ENCODE measurements at regions not wholly inside any gene's neighbourhood (a gene's known extent, or its start where the extent isn't known, plus 50 kb on each side); places are given as distances from the start of the nearest gene placed in this dataset.
"Not testable (repeated sequence)": the region's sequence is repeated elsewhere in the genome, so short reads cannot be mapped to it uniquely, and the experiment has no call there.

GRCh38 chr1:29428997-29429396, 192.7 kb downstream of the PTPRU start:
- no peak for DNase-seq

GRCh38 chr1:29428280-29428615, 191.9 kb downstream of the PTPRU start:
- DNase-seq, result no peak

GRCh38 chr1:29427614-29428279, 191.4 kb downstream of the PTPRU start:
- no peak for DNase-seq

DNA sequence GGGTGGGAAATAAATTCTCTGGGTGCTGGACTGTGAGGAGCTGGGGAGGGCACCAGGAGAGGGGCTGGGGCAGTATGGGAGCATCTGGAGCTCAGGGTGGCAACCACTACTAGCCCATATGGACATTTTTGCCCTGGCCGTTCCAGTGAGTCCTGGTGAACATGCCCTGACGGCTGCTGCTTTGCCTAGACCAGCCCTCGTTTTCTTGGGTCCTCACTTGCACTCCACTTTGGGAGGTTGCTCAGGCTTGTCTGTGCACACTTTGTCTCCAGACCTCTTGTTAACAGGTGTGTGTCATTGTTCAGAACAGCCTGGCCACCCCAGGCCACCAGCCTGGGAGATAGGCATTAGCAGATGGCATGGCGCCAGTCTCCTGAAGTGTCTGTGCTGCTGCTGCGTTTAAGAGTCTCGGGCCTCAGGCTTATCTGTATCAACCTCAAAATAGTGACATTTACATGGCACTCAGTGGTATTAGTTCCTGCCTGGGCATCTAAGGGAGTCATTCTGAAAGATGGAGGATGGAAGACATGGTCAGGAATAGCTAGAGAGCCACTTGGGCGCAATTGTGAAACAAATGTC, 190.5 kb downstream of the PTPRU start:
- DNase-seq, result no peak

DNA sequence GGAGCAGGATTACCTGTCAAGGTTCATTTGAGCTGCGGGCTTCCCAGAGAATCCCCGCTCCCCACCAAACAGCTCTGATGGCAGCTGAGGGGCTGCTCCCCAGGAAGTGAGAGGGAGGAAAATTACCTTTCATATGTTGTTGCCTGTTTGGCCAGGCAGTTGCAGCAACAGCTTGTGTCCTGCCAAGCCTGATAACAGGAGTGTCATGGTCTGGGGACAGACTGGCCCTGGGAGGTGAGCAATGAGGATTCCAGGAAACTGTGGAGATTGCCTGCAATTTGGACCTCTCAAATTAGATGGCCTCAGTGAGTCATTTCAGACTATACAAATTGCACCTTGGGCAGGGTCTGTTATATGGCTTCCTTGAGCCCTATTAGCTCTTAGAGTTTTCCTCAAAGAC, 189.3 kb downstream of the PTPRU start:
- no peak for DNase-seq

DNA sequence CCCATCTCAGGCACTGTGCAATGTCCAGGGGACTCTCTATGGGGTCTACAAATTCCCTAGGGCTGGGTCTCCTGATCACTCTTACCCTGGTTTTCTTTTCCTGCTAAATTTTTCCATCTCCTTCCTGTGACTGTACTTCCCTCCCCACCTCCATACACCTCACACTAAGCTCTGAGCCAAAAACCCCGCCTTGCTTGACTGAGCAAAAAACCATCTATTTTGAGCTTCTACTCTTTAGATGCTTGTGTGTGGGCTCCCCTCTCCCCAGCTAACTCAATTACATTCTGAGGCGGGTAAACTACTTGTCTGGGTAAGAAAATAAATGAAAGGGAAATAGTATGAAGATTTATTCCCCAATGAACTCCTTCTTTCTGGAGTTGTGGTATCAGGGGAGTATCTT, 187.9 kb downstream of the PTPRU start:
- DNase-seq, result no peak

DNA sequence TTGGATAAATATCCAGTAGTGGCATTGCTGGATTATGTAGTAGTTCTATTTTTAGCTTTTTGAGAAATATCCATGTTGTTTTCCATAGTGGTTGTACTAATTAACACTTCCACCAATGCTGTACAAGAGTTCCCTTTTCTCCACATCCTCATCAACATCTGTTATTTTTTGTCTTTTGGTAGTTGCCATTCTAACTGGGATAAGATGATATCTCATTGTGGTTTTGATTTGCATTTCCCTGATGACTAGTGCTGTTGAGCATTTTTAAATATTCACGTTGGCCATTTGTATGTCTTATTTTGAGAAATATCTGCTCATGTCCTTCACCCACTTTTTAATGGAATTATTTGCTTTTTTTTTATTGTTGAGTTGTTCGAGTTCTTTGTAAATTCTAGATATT, 183.9 kb downstream of the PTPRU start:
- DNase-seq, result no peak

- no peak for DNase-seq
Measured at GRCh38 chr1:29417971-29418370, 181.6 kb downstream of the PTPRU start.

- no peak for DNase-seq
Measured at GRCh38 chr1:29417147-29417858, 181.0 kb downstream of the PTPRU start.

DNA sequence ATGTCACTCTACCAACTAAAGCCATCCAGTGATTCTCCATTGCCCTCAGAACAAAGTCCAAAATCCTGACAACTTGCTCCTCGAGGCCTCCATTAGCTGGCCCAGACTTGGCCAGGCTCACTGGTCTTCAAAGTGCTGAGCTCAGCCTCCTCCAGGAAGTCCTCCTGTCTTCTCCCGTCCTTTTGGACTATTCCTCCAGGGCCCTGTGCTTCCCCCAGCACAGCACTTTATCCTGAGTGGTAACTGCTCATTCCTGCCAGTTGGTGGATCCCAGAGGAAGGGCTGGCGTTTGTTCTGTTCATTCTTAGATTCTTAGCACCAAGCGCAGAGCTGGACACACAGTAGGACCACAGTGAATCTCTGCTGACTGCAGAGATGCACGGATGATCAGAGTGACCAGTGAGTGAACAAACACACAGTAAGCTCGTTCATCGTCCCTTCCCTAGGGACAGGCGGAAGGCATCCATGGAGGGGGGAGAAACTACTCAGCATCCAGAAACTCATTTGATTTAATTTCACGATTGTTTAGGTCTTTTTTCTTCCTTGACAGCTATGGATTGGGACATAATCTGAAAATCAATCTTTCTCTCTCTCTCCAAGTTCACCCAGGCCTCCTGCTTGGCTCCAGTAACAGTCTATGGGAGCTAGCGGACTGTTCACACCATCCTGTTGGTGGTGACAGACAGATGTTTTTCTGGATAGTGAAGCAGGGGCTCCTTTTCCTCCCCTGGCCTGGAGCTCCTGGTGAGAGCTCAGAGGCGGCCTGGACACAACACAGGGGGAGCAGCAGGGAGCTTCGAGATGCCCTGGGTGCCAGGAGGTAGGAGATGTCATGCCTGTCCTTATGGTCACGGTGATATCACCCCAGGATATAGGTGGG, 180.2 kb downstream of the PTPRU start:
- DNase-seq, result no peak

DNA sequence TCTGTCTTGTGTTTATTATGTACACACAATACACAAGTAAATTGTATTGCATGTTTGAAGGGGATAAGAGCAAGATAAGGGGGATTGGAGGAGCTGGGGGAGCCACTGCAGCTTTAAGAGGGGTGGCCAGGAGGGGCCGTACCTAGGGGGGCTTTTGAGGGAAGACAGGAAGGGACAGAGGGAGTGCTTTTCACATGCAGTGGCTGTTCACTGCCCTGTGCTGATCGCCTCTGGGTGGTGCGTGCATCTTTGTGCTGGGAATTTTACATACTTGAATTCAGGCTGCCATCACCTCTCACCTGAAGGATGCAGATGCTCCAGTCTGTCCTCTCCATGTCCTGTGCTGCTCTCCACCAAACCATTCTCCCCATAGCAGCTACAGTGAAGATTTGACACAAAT, 179.5 kb downstream of the PTPRU start:
- DNase-seq, result no peak

GRCh38 chr1:29415156-29415830, 179.0 kb downstream of the PTPRU start:
- no peak for DNase-seq

DNA sequence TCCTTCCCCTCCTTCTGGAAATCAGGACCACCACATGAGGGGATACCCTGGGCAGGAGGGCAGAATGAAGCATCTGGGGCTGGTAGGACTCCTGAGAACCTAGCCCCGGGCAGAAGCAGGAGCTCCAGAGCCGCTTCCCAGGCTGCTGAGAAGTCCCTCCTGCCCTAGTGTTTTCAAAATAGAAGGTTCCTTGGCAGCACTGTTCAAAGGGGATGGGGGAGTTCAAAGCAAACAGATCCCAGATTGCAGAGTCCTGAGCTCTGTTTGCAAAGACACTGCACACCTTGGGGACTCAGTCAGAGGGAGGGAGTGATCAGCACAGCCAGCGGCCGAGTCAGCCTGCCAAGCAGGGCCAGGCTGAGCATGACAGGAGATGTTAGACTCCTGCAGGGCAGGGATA, 177.8 kb downstream of the PTPRU start:
- no peak for DNase-seq

DNA sequence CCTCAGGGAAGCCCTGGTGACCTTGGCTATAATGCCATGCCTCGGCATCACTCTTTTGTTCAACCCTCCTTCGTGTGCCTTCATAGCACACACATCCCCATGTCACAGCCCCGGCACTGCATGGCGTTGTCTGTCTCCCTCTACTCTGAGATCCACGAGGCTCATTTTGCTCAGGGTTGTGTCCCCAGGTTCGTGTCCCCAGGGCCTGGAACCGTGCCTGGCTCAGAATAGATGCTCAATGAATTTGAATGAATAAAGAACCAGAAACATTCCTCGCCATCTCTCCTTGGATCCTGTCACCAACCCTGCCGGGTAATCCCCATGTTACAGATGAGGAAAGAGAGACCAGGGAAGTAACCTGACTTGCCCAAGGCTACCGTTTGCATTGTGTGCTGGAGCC, 177.3 kb downstream of the PTPRU start:
- DNase-seq, result no peak

GRCh38 chr1:29412591-29412990, 176.3 kb downstream of the PTPRU start:
- no peak for DNase-seq

- no peak for DNase-seq
Measured at GRCh38 chr1:29410476-29410875, 174.2 kb downstream of the PTPRU start.

DNA sequence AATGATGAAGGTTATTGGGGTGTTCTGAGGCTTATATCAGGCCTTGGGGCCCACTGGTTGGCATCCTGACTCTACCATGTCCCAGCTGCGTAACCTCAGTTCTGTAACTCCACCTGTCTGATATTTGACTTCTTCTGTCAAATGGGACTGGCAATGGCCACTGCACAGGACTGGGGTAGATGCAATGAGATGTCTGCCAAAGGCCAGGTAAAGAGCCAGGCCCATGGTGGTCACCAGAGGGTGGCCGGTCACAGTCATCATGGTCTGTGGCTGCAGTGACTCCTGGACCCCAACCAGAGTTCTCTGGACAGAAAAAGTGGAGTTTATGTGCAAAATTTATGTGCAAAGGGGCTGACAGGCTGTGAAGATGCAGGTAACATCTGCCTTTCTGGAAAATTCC, 173.3 kb downstream of the PTPRU start:
- DNase-seq, result no peak

DNA sequence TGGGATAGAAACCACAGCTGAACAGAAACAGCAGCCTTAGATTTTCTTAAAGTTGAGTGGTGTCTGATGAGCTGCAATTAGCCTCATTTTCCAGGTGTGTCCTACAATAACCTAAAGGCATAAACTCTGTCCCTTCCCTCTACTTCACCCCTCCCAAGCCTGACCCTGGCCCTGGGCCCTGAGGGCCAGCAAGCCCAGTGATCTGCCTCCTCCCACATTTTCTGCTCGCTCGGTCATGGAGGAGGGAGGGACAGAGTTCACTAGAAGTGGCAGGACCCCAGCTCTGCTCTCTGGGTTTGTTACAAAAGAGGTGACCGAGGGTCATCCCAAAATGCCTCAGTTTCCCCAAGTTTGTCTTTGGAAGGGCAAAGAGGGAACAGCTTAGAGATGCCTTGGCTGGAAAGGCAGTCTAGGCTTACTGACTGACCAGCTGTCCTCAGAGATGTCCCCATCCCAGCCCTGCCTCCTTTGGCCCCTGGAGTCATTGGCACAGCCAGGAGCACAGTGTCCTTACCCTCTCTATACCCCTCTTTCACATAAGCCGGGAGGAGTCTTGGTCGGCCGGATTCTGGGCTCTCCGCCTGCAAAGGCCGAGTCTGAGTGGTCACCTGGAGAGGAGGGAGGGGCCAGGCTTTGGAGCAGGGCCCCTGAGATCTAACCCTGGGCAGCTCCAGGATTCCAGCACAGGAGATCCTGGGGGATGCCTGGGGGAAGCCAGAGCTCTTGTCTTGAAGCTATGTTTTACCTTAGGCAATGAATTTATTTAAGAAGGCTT, 172.7 kb downstream of the PTPRU start:
- DNase-seq, result no peak

- no peak for DNase-seq
Measured at GRCh38 chr1:29406814-29407213, 170.5 kb downstream of the PTPRU start.

DNA sequence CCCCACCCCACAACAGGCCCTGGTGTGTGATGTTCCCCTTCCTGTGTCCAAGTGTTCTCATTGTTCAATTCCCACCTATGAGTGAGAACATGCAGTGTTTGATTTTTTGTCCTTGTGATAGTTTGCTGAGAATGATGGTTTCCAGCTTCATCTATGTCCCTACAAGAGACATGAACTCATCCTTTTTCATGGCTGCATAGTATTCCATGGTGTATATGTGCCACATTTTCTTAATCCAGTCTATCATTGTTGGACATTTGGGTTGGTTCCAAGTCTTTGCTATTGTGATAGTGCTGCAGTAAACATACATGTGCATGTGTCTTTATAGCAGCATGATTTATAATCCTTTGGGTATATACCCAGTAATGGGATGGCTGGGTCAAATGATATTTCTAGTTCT, 163.9 kb downstream of the PTPRU start:
- not testable (repeated sequence) for DNase-seq

DNA sequence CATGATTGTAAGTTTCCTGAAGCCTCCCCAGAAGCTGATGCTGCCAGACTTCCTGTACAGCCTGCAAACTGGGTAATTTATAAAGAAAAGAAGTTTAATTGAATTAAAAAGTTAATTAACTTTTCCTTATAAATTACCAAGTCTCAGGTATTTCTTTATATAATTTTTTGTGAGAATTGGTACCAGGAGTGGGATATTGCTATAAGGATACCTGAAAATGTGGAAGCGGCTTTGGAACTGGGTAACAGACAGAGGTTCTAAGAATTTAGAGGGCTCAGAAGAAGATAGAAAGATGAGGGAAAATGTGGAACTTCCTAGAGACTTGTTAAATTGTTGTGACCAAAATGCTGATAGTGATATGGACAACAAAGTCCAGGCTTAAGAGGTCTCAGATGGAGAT, 163.1 kb downstream of the PTPRU start:
- DNase-seq, result no peak

- DNase-seq, result no peak
Measured at GRCh38 chr1:29398431-29398830, 162.1 kb downstream of the PTPRU start.

All from CD4-positive, alpha-beta T cell treated with Interleukin-12 subunit alpha and Interleukin-12 subunit beta, for 1 hour (primary cell).